Ovary (tissue), 3 donors: ENCODE measurements at regions not wholly inside any gene's neighbourhood (a gene's known extent, or its start where the extent isn't known, plus 50 kb on each side); places are given as distances from the start of the nearest gene placed in this dataset.

Experiments used
- POLR2A ChIP-seq: fragments of 450-650 bp; IDR thresholded peaks from one replicate; pipeline ENCODE4 v1.6.1; 2017; ENCODE audit warnings: antibody characterized with exemption, mild to moderate bottlenecking, moderate library complexity
- TF ChIP-seq, protein P1 (sequence below), 3 donors: fragments of 450-650 bp in 2 of 3; fragments of 200-600 bp in 1 of 3; IDR thresholded peaks; one replicate each; pipeline versions ENCODE4 v1.5.1 to v1.8.0; 2016 to 2022; ENCODE audit warnings: antibody characterized with exemption in 3 of 3, mild to moderate bottlenecking in 1 of 3
- donor health status: DM: no; HTN: no; CAD: no.

DNA sequence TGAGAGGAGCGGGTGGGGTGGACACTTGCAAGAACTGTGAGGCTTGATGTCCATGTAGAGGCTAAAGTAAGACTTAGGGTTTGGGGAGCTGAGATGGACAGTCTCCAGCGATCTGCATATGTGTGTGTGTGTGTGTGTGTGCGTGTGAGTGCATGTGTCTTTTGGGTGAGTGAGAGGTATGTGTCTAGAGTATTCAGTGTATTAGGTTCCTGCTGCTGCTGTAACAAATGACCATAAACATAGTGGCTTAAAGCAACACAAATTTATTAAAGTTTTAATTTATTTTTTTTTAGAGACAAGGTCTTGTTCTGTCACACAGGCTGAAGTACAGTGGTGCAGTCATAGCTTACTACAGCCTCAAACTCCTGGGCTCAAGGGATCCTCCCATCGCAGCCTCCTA lies 155.4 kb upstream of the SPRED2 start:
- TF ChIP-seq, protein P1, sequence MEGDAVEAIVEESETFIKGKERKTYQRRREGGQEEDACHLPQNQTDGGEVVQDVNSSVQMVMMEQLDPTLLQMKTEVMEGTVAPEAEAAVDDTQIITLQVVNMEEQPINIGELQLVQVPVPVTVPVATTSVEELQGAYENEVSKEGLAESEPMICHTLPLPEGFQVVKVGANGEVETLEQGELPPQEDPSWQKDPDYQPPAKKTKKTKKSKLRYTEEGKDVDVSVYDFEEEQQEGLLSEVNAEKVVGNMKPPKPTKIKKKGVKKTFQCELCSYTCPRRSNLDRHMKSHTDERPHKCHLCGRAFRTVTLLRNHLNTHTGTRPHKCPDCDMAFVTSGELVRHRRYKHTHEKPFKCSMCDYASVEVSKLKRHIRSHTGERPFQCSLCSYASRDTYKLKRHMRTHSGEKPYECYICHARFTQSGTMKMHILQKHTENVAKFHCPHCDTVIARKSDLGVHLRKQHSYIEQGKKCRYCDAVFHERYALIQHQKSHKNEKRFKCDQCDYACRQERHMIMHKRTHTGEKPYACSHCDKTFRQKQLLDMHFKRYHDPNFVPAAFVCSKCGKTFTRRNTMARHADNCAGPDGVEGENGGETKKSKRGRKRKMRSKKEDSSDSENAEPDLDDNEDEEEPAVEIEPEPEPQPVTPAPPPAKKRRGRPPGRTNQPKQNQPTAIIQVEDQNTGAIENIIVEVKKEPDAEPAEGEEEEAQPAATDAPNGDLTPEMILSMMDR (IDR thresholded peaks at IDR 0.05): no peak
- TF ChIP-seq POLR2A: no peak
